ENCODE measurements at regions not wholly inside any gene's neighbourhood (a gene's known extent, or its start where the extent isn't known, plus 50 kb on each side); places are given as distances from the start of the nearest gene placed in this dataset.

- intact Hi-C loops (cut with DNase I; ENCODE audit: low total_unique reads) (loop anchor here (1.0 to 5.0 kb wide), 9 partner anchors 142 to 774 kb away; no protein-coding TSS in a partner anchor), in situ Hi-C loops (cut with MboI; ENCODE audit: low sequenced_read_pairs in 4 of 4) (loop anchor here (5.0 to 25.0 kb wide), 8 partner anchors 242 to 772 kb away; no protein-coding TSS in a partner anchor)
- H3K4me1 ChIP-seq: peaks cover 38 to 52% of the 10 kb centered on the region in 2 donors
- peak; percentile 88 to 96 for ATAC-seq
- H3K4me3 ChIP-seq: peak overlapping the region in 1 of 4 donors; percentile 23
- H3K9me3 ChIP-seq: no peaks in the 10 kb centered on the region
- TF ChIP-seq, protein P1, sequence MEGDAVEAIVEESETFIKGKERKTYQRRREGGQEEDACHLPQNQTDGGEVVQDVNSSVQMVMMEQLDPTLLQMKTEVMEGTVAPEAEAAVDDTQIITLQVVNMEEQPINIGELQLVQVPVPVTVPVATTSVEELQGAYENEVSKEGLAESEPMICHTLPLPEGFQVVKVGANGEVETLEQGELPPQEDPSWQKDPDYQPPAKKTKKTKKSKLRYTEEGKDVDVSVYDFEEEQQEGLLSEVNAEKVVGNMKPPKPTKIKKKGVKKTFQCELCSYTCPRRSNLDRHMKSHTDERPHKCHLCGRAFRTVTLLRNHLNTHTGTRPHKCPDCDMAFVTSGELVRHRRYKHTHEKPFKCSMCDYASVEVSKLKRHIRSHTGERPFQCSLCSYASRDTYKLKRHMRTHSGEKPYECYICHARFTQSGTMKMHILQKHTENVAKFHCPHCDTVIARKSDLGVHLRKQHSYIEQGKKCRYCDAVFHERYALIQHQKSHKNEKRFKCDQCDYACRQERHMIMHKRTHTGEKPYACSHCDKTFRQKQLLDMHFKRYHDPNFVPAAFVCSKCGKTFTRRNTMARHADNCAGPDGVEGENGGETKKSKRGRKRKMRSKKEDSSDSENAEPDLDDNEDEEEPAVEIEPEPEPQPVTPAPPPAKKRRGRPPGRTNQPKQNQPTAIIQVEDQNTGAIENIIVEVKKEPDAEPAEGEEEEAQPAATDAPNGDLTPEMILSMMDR (IDR thresholded peaks at IDR 0.05 in 4 of 5, conservative IDR thresholded peaks at IDR 0.05 in 1 of 5): peak; percentile 94 to 96 (median 95)
- TF ChIP-seq POLR2A (IDR thresholded peaks at IDR 0.05): no peak
- H3K27me3 ChIP-seq: no peaks in the 10 kb centered on the region
- peak overlapping the region; percentile 78 to 99 (median 92) for H3K27ac ChIP-seq
- peak; percentile 78 to 91 for DNase-seq
- H3K36me3 ChIP-seq: no peaks in the 10 kb centered on the region
Observed at GRCh38 chr6:163956571-163957407, 542.3 kb downstream of the QKI start.

- H3K4me1 ChIP-seq: peaks cover 38 to 52% of the 10 kb centered on the region in 2 donors
- H3K27ac ChIP-seq: peak overlapping the region; percentile 78 to 99 (median 92)
- no peaks in the 10 kb centered on the region for H3K9me3 ChIP-seq
- no peak for TF ChIP-seq POLR2A (IDR thresholded peaks at IDR 0.05)
- TF ChIP-seq, protein P1 (IDR thresholded peaks at IDR 0.05 in 4 of 5, conservative IDR thresholded peaks at IDR 0.05 in 1 of 5): no peak
- DNase-seq: no peak
- in situ Hi-C loops (cut with MboI; ENCODE audit: low sequenced_read_pairs in 4 of 4) (loop anchor here (5.0 to 25.0 kb wide), 8 partner anchors 241 to 771 kb away; no protein-coding TSS in a partner anchor), intact Hi-C loops (cut with DNase I; ENCODE audit: low total_unique reads) (loop anchor here (1.0 to 5.0 kb wide), 9 partner anchors 141 to 773 kb away; no protein-coding TSS in a partner anchor)
- ATAC-seq: peak in 1 of 2 donors; percentile 30
- no peaks in the 10 kb centered on the region for H3K27me3 ChIP-seq
- no peaks in the 10 kb centered on the region for H3K36me3 ChIP-seq
- no peak overlapping the region for H3K4me3 ChIP-seq
Observed at GRCh38 chr6:163955756-163956155, 541.2 kb downstream of the QKI start.

DNA sequence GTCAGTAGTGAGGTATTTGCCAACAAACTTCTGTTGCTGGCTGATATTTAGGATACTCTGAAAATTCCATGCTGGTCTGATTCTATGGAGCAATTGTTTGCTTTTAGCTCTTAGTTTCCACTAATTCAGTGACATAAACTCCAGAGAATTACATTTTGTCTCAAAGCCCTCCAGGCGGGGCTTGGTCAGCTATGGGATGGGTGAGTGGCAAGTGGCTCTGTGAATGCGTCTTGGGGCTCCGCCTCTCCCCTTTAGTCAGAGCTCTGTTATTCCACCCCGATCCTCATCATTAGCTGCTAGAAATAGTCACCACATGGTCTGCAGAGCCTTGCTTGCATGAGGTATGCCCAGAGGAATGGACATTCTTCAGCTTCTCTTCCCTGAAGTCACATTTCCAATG is 540.6 kb downstream of the QKI start:
- Histone ChIP-seq H3K27ac (peak overlapping the region; percentile 78 to 99 (median 92)), H3K4me3 (no peak overlapping the region), H3K27me3 (no peaks in the 10 kb centered on the region), H3K36me3 (no peaks in the 10 kb centered on the region), H3K9me3 (no peaks in the 10 kb centered on the region), H3K4me1 (peaks cover 32 to 45% of the 10 kb centered on the region in 2 donors)
- in situ Hi-C loops (cut with MboI; ENCODE audit: low sequenced_read_pairs in 4 of 4): loop anchor here (5.0 to 25.0 kb wide), 8 partner anchors 240 to 770 kb away; no protein-coding TSS in a partner anchor
- TF ChIP-seq, protein P1 (IDR thresholded peaks at IDR 0.05 in 4 of 5, conservative IDR thresholded peaks at IDR 0.05 in 1 of 5): no peak
- peak in 1 of 2 donors; percentile 33 for TF ChIP-seq POLR2A (IDR thresholded peaks at IDR 0.05)
- DNase-seq (no peak), ATAC-seq (no peak)
- intact Hi-C loops (cut with DNase I; ENCODE audit: low total_unique reads): loop anchor here (5.0 kb wide), 4 partner anchors 293 to 773 kb away; no protein-coding TSS in a partner anchor

GRCh38 chr6:163954088-163954775 is 539.7 kb downstream of the QKI start:
- Histone ChIP-seq H3K9me3 (no peaks in the 10 kb centered on the region), H3K4me3 (no peak overlapping the region), H3K36me3 (no peaks in the 10 kb centered on the region), H3K4me1 (peaks cover 23 to 43% of the 10 kb centered on the region in 2 donors), H3K27ac (peak overlapping the region; percentile 78 to 99 (median 92)), H3K27me3 (no peaks in the 10 kb centered on the region)
- in situ Hi-C loops (cut with MboI; ENCODE audit: low sequenced_read_pairs in 4 of 4) (loop anchor here (10.0 to 25.0 kb wide), 5 partner anchors 239 to 769 kb away; no protein-coding TSS in a partner anchor), intact Hi-C loops (cut with DNase I; ENCODE audit: low total_unique reads) (no loop called here)
- DNase-seq (no peak), ATAC-seq (no peak)
- TF ChIP-seq, protein P1 (IDR thresholded peaks at IDR 0.05 in 4 of 5, conservative IDR thresholded peaks at IDR 0.05 in 1 of 5): no peak
- TF ChIP-seq POLR2A (IDR thresholded peaks at IDR 0.05): no peak

Measured in gastrocnemius medialis (tissue), 4 donors.